GM21619 (cell line): ENCODE measurements at regions not wholly inside any gene's neighbourhood (a gene's known extent, or its start where the extent isn't known, plus 50 kb on each side); places are given as distances from the start of the nearest gene placed in this dataset.
"Not testable (repeated sequence)": the region's sequence is repeated elsewhere in the genome, so short reads cannot be mapped to it uniquely, and the experiment has no call there.

Experiments
- ATAC-seq: cut with Tn5 transposase; IDR thresholded peaks from one replicate; pipeline ENCODE4 v1.9.1; 2021; ENCODE audit not compliant: unreplicated experiment

- ATAC-seq = no peak
Observed at GRCh38 chr5:154653764-154654485, 101.3 kb upstream of the LARP1 start.

DNA sequence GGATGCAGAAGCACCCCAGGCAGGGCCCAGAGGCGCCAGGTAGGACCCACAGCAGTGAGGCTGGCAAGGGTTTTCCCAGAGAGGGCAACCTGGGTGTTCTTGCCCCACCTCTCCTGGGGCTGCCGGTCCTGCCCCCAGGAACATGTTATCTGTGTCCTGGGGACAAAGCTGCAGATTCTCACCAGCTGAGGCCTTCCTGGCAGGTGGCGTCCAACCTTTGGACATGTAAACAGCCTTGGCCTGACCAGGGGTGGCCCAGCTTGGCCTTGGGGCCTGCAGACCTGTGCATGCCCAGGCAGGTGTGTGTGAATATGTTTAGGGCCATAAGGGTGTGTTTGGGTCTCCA is 101.8 kb upstream of the LARP1 start:
- ATAC-seq = no peak

DNA sequence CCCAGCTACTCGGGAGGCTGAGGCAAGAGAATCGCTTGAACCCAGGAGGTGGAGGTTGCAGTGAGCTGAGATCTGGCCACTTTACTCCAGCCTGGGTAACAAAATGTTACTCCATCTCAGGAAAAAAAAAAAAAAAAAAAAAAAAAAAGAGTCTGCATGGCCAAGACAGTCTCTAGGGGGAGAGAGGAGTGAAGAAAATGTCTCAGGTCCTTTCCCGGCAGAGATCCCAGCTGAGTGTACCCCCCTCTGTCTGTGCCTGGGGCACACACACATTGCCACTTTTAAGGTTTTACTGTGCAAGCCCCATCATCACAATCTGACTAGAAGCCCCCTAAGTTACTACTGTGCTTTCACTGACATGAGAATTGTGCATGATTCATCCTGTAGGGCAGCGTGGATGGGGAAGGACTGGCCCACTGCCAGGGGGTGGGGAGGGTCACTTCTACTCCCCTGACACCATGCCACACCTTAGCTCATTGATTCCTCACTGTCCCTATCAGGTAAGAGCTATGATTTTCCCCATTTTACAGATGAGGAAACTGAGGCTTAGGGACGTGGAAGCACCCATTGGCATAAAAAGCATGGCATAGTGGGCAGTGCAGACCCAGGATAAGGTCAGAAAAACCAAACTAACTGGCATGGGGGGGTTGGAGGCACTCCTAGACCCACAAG is 102.3 kb upstream of the LARP1 start:
- no peak for ATAC-seq

GRCh38 chr5:154651795-154652194 is 103.4 kb upstream of the LARP1 start:
- ATAC-seq = not testable (repeated sequence)

DNA sequence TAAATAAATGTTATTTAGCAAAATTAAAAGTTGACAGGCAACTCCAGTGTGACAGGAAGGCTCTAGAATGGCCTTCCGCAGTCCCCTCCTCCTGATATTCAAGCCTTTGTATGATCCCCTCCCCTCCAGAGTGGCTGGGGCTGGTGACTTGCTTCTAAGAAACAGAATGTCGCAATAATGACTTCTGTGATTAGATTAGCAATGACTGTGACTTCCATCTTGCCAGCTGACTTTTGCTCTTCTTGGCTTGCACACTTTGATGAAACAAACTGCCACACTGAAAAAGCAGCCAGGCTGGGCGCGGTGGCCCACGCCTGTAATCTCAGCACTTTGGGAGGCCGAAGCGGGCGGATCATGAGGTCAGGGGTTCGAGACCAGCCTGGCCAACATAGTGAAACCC is 106.5 kb upstream of the LARP1 start:
- no peak for ATAC-seq

- no peak for ATAC-seq
Observed at GRCh38 chr5:154648229-154648628, 106.9 kb upstream of the LARP1 start.

DNA sequence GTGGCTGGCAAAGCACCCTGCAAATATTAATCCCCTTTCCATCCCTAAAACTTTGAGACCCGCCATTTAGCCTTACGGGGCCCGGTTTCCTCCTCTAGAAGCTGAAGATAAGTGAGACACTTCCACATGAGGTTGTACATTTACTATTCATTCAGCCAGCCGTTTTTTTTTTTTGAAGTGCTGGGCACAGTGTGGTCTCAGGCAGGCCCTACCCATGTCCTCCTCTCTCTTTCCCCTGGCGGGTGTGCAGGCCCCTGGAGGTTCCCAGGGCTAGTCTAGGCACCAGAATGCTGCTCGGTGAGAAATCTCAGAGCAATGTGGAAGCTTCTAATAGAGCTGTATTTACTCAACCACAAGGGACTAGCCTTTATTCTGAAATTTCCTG is 107.4 kb upstream of the LARP1 start:
- ATAC-seq = peak; percentile 8

GRCh38 chr5:154647114-154647760 is 107.9 kb upstream of the LARP1 start:
- ATAC-seq = peak; percentile 45

- ATAC-seq = no peak
Observed at GRCh38 chr5:154646745-154647113, 108.4 kb upstream of the LARP1 start.

- ATAC-seq = no peak
Observed at GRCh38 chr5:154644745-154645411, 110.3 kb upstream of the LARP1 start.

GRCh38 chr5:154642499-154643245 is 112.5 kb upstream of the LARP1 start:
- no peak for ATAC-seq

- ATAC-seq = not testable (repeated sequence)
Observed at GRCh38 chr5:154640213-154640831, 114.9 kb upstream of the LARP1 start.

- ATAC-seq = not testable (repeated sequence)
Observed at GRCh38 chr5:154636786-154637185, 118.4 kb upstream of the LARP1 start.

GRCh38 chr5:154636271-154636670 is 118.9 kb upstream of the LARP1 start:
- not testable (repeated sequence) for ATAC-seq

DNA sequence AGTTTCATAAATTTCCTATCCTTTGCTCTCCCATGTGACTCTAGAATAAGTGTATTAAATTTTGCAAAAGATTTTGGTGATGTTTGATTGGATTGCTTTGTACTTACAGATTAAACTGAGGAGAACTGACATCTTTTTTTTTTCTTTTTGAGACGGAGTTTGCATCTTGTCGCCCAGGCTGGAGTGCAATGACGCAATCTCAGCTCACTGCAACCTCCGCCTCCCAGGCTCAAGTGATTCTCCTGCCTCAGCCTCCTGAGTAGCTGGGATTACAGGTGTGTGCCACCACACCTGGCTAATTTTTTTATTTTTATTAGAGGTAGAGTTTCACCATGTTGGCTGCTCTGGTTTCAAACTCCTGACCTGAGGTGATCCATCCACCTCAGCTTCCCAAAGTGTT is 121.4 kb upstream of the LARP1 start:
- not testable (repeated sequence) for ATAC-seq

GRCh38 chr5:154631141-154631540 is 124.0 kb upstream of the LARP1 start:
- no peak for ATAC-seq

- ATAC-seq = no peak
Observed at GRCh38 chr5:154630410-154630809, 124.8 kb upstream of the LARP1 start.

- no peak for ATAC-seq
Observed at GRCh38 chr5:154628685-154629084, 126.5 kb upstream of the LARP1 start.

DNA sequence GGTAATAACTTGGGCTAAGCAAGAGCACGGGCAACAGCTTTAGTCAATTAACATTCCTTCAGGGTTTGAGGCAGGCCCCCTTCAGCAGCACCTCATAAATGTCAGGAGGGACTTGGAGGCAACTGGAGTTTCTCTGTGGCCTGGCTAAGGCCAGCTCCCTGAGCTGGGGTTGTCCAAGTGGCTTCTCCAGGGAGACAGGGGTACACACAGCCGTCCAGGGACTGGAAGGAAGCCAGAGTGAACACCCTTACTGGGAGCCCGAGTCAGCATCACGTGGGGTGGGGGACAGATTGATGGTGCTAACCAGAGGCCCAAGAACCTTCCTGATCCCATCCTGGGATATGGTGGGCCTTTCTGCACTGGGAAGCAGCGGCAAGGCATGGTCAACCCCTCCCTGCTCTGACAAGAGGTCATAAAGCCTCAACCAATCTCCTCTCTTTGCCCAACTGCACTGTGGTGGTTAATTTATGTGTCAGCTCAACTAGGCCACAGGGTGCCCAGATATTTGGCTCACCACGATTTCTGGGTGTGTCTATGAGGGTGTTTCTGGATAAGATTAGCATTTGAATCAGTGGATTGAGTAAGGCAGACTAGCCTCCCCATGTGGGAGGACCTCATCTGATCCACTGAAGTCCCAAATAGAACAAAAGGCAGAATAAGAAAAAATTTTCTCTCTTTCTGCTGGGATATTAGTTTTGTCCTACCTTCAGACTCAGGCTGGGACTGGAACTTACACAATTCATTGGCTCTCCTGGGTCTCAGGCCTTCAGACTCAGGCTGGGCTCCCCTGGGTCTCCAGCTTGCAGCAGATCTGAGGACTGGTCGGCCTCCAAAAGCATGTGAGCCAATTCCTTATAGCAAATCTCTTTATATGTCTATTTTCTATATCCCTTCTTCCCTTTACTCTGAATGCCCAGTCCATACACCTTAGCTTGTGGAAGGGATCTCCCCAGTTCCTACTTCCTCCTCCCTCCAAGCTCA is 127.2 kb upstream of the LARP1 start:
- ATAC-seq = no peak
